Activated CD4-positive, alpha-beta T cell treated with anti-CD3 and anti-CD28 coated beads for 36 hours (primary cell): ENCODE measurements at regions not wholly inside any gene's neighbourhood (a gene's known extent, or its start where the extent isn't known, plus 50 kb on each side); places are given as distances from the start of the nearest gene placed in this dataset.
"Not testable (repeated sequence)": the region's sequence is repeated elsewhere in the genome, so short reads cannot be mapped to it uniquely, and the experiment has no call there.

Experiments
- ATAC-seq: fragments of 200-7000 bp; cut with Tn5 transposase; one replicate; pipeline ENCODE4 v1.10.0; 2021; ENCODE audit warnings: mild to moderate bottlenecking, moderate library complexity
- CTCF ChIA-PET: fragments of 350-600 bp; sonication (Branson Sonifier 250); formaldehyde crosslinking; loops from one replicate; lab custom pipeline; 2021; ENCODE audit warnings: antibody characterized with exemption; lab: Charles Lee
- POLR2A ChIA-PET: fragments of 350-600 bp; sonication (Branson Sonifier 250); formaldehyde crosslinking; loops from one replicate; lab custom pipeline; 2021; ENCODE audit warnings: antibody characterized with exemption, inconsistent platforms; lab: Charles Lee
- DNase-seq: peaks from one replicate; pipeline ENCODE4 v3.0.0-alpha.2; 2020
- H3K27ac Mint-ChIP-seq: one replicate; pipeline ENCODE4 v1.8.0; 2021; ENCODE audit warnings: mixed read lengths
- H3K27me3 Mint-ChIP-seq: one replicate; pipeline ENCODE4 v1.8.0; 2021; ENCODE audit warnings: mixed read lengths
- H3K36me3 Mint-ChIP-seq: one replicate; pipeline ENCODE4 v1.8.0; 2021; ENCODE audit warnings: low read depth, mixed read lengths
- H3K4me1 Mint-ChIP-seq: one replicate; pipeline ENCODE4 v1.8.0; 2021; ENCODE audit warnings: mixed read lengths
- H3K4me3 Mint-ChIP-seq: one replicate; pipeline ENCODE4 v1.8.0; 2021; ENCODE audit warnings: mild to moderate bottlenecking, moderate library complexity, mixed read lengths
- H3K9me3 Mint-ChIP-seq: one replicate; pipeline ENCODE4 v1.8.0; 2021; ENCODE audit warnings: low read depth, mixed read lengths
- intact Hi-C, 2 experiments: fragments of 100-400 bp; cut with DNase I in 1 of 2; cut with micrococcal nuclease in 1 of 2; formaldehyde crosslinking; loops; one replicate each; pipeline versions ENCODE4 v1.14.2 to v1.15.1; 2022 to 2024; cut with DNase I, micrococcal nuclease

GRCh38 chr10:118922226-118922625 is 107.3 kb upstream of the NANOS1 start:
- H3K4me1 Mint-ChIP-seq = no peaks in the 10 kb centered on the region
- no peak overlapping the region for H3K27ac Mint-ChIP-seq
- no peaks in the 10 kb centered on the region for H3K9me3 Mint-ChIP-seq
- intact Hi-C loops = no loop called here
- H3K4me3 Mint-ChIP-seq = no peak overlapping the region
- no peaks in the 10 kb centered on the region for H3K36me3 Mint-ChIP-seq
- no peak for DNase-seq
- ChIA-PET POLR2A (no interaction called here), CTCF (no interaction called here)
- peaks cover 12% of the 10 kb centered on the region for H3K27me3 Mint-ChIP-seq
- ATAC-seq = no peak

GRCh38 chr10:118922972-118923371 is 106.5 kb upstream of the NANOS1 start:
- no peaks in the 10 kb centered on the region for H3K4me1 Mint-ChIP-seq
- no peak for DNase-seq
- POLR2A ChIA-PET = no interaction called here
- intact Hi-C loops = no loop called here
- no peak for ATAC-seq
- H3K9me3 Mint-ChIP-seq = no peaks in the 10 kb centered on the region
- no peak overlapping the region for H3K4me3 Mint-ChIP-seq
- CTCF ChIA-PET = no interaction called here
- H3K27me3 Mint-ChIP-seq = peaks cover 12% of the 10 kb centered on the region
- H3K27ac Mint-ChIP-seq = no peak overlapping the region
- no peaks in the 10 kb centered on the region for H3K36me3 Mint-ChIP-seq

GRCh38 chr10:118924493-118924892 is 105.0 kb upstream of the NANOS1 start:
- CTCF ChIA-PET = no interaction called here
- no peak for ATAC-seq

GRCh38 chr10:118925404-118926071 is 104.0 kb upstream of the NANOS1 start:
- peaks cover 5% of the 10 kb centered on the region for H3K9me3 Mint-ChIP-seq
- no peak for DNase-seq
- peaks cover 9% of the 10 kb centered on the region for H3K27me3 Mint-ChIP-seq
- CTCF ChIA-PET = no interaction called here
- no peak for ATAC-seq
- intact Hi-C loops = no loop called here
- no peaks in the 10 kb centered on the region for H3K36me3 Mint-ChIP-seq
- POLR2A ChIA-PET = no interaction called here
- H3K4me1 Mint-ChIP-seq = no peaks in the 10 kb centered on the region
- H3K27ac Mint-ChIP-seq = no peak overlapping the region
- no peak overlapping the region for H3K4me3 Mint-ChIP-seq

More at GRCh38 chr10:118924493-118924892, 105.0 kb upstream of the NANOS1 start:
- intact Hi-C loops = no loop called here
- Mint-ChIP-seq H3K27ac (no peak overlapping the region), H3K4me1 (no peaks in the 10 kb centered on the region), H3K27me3 (peaks cover 12% of the 10 kb centered on the region), H3K36me3 (no peaks in the 10 kb centered on the region), H3K4me3 (no peak overlapping the region), H3K9me3 (peaks cover 3% of the 10 kb centered on the region)
- POLR2A ChIA-PET = no interaction called here
- no peak for DNase-seq

DNA sequence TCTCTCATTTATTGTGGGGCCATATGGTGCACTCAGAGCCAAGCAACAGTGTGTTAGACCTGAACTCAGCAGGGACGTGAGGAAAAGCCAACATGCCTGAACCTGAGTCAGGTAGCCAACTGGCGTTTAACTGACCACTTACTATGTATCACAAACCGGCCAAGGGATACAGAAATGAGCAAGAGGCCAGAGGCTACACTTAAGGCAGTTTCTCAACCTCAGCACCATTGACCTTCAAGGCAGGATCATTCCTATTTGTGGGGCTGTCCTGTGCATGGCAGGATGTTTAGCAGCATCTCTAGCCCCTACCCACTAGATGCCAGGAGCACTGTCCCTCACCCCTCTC is 103.5 kb upstream of the NANOS1 start:
- Mint-ChIP-seq H3K27ac (no peak overlapping the region), H3K4me1 (no peaks in the 10 kb centered on the region), H3K9me3 (peaks cover 10% of the 10 kb centered on the region), H3K4me3 (no peak overlapping the region), H3K27me3 (peaks cover 9% of the 10 kb centered on the region), H3K36me3 (no peaks in the 10 kb centered on the region)
- ATAC-seq = no peak
- intact Hi-C loops = no loop called here
- CTCF ChIA-PET = no interaction called here
- POLR2A ChIA-PET = no interaction called here
- DNase-seq = no peak

- Mint-ChIP-seq H3K27ac (no peak overlapping the region), H3K27me3 (peaks cover 9% of the 10 kb centered on the region), H3K9me3 (peaks cover 14% of the 10 kb centered on the region), H3K36me3 (no peaks in the 10 kb centered on the region), H3K4me1 (no peaks in the 10 kb centered on the region), H3K4me3 (no peak overlapping the region)
- ATAC-seq = no peak
- POLR2A ChIA-PET = no interaction called here
- CTCF ChIA-PET = no interaction called here
- DNase-seq = no peak
- intact Hi-C loops = no loop called here
These were observed 103.1 kb upstream of the NANOS1 start for GRCh38 chr10:118926441-118926840.

- intact Hi-C loops = no loop called here
- Mint-ChIP-seq H3K4me3 (no peak overlapping the region), H3K36me3 (peaks cover 2% of the 10 kb centered on the region), H3K27me3 (peaks cover 8% of the 10 kb centered on the region), H3K4me1 (no peaks in the 10 kb centered on the region), H3K9me3 (peaks cover 18% of the 10 kb centered on the region), H3K27ac (no peak overlapping the region)
- CTCF ChIA-PET = no interaction called here
- POLR2A ChIA-PET = no interaction called here
- DNase-seq (no peak), ATAC-seq (no peak)
These were observed 102.6 kb upstream of the NANOS1 start for GRCh38 chr10:118926903-118927302.

DNA sequence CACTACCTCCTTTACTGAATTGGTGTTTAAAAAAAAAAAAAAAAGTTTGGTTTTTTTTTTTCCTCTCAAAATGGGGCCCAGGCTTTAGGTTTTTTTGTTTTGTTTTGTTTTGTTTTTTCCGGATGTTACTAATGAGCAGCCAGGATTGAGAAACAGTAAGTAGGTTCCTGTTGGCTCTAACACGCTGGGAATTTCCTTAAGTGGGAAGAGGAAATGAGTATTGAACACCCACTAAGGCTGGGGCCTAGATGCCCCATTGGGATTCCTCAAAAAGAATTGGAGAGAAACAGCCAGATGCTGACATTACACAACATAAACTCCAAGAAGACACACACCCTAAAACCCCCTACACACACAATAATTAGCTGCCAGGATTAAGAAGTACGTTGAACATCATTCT is 102.2 kb upstream of the NANOS1 start:
- Mint-ChIP-seq H3K4me3 (no peak overlapping the region), H3K27me3 (peaks cover 7% of the 10 kb centered on the region), H3K36me3 (peaks cover 2% of the 10 kb centered on the region), H3K9me3 (peaks cover 18% of the 10 kb centered on the region), H3K4me1 (no peaks in the 10 kb centered on the region), H3K27ac (no peak overlapping the region)
- DNase-seq (no peak), ATAC-seq (no peak)
- intact Hi-C loops = no loop called here
- ChIA-PET POLR2A (no interaction called here), CTCF (no interaction called here)

DNA sequence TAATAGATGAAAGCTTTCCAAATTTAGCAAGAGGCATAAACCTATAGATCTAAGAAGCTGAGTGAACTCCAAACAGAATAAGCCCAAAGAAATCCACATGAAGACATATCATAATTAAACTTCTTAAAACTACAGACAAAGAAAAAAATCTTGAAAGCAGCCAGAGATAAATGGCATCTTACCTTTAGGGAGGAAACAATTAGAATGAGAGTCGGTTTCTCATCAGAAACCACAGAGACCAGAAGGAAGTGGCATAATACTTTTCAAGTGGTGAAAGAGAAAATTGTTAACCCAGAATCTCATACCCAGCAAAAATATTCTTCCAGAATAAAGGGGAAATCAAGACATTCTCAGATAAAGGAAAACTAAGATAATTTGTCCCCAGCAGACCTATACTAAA is 98.9 kb upstream of the NANOS1 start:
- Mint-ChIP-seq H3K4me1 (no peaks in the 10 kb centered on the region), H3K9me3 (peaks cover 19% of the 10 kb centered on the region), H3K36me3 (peaks cover 2% of the 10 kb centered on the region), H3K27me3 (peaks cover 26% of the 10 kb centered on the region), H3K4me3 (no peak overlapping the region), H3K27ac (no peak overlapping the region)
- DNase-seq = no peak
- intact Hi-C loops = no loop called here
- ATAC-seq = no peak
- POLR2A ChIA-PET = no interaction called here
- CTCF ChIA-PET = no interaction called here

DNA sequence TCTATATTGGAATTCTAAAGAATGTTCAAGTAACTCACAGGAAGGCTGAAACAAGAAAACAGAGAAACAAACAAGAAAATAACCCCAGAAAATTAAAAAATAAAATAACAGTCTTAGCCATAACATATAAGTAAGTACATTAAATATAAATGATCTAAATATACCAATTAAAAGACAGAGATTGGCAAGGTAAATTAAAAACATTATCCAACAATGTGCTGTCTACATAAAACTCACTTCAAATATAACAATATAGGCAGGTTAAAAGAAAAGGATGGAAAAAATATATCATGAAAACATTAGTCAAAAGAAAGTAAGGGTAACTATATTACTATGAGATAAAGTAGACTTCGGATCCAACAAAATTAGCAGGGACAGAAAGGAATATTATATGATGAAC is 98.1 kb upstream of the NANOS1 start:
- DNase-seq (no peak), ATAC-seq (no peak)
- POLR2A ChIA-PET = no interaction called here
- peaks cover 2% of the 10 kb centered on the region for H3K36me3 Mint-ChIP-seq
- H3K27ac Mint-ChIP-seq = no peak overlapping the region
- intact Hi-C loops = no loop called here
- peaks cover 19% of the 10 kb centered on the region for H3K9me3 Mint-ChIP-seq
- H3K4me3 Mint-ChIP-seq = no peak overlapping the region
- peaks cover 28% of the 10 kb centered on the region for H3K27me3 Mint-ChIP-seq
- no peaks in the 10 kb centered on the region for H3K4me1 Mint-ChIP-seq
- CTCF ChIA-PET = no interaction called here

DNA sequence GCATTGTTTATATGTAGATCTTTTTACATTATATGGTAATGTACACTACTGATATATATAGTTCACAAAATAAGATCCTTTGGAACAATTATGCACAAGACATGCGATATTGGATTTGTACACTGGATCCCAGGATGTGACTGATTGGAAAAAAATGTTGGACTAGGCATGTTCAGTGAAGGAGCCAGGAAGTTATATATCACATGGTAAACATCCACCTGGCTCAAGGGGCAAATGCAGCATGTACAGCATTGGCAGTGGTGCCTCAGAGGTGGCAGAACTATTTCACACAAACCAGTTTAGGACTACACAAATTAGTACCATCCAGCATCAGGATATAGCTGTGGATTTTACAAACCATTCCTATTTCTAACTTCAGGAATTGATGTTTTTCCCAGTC is 97.4 kb upstream of the NANOS1 start:
- H3K36me3 Mint-ChIP-seq, H3K4me1 Mint-ChIP-seq, CTCF ChIA-PET, DNase-seq, H3K27ac Mint-ChIP-seq, intact Hi-C loops, ATAC-seq, POLR2A ChIA-PET, H3K4me3 Mint-ChIP-seq: not testable (repeated sequence)
- Mint-ChIP-seq H3K9me3 (peaks cover 19% of the 10 kb centered on the region), H3K27me3 (peaks cover 32% of the 10 kb centered on the region)

DNA sequence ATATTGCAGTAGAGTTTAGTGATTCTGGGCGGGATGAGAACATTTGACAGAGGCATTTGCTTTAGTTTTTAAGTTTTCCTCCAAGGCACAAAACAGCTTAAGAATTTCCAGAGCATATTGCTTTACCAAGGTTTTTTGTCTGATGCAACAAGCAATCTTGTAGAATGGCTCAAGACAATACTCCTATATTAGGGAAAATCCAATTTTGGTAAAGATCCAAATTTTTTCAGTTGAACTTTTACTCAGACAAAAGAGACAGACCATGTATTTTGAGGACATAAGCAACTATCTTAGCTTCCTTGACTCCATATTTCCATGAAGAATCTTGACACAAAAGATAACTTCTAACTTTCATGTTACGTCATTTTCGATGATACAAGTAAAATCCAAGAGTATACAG is 92.3 kb upstream of the NANOS1 start:
- DNase-seq = no peak
- intact Hi-C loops = no loop called here
- Mint-ChIP-seq H3K27ac (no peak overlapping the region), H3K36me3 (no peaks in the 10 kb centered on the region), H3K4me3 (no peak overlapping the region), H3K9me3 (peaks cover 2% of the 10 kb centered on the region), H3K4me1 (no peaks in the 10 kb centered on the region), H3K27me3 (peaks cover 37% of the 10 kb centered on the region)
- no peak for ATAC-seq
- CTCF ChIA-PET = interaction anchor here (0.6 kb wide), 1 partner anchor 268 kb away, joined by 3 read pairs; no protein-coding TSS in a partner anchor
- POLR2A ChIA-PET = no interaction called here
